SKM-1 treated with dmso at 0.1 percent for 144 hours (cell line): ENCODE measurements at regions not wholly inside any gene's neighbourhood (a gene's known extent, or its start where the extent isn't known, plus 50 kb on each side); places are given as distances from the start of the nearest gene placed in this dataset.
"Not testable (repeated sequence)": the region's sequence is repeated elsewhere in the genome, so short reads cannot be mapped to it uniquely, and the experiment has no call there.

ENCODE experiments used
- DNase-seq: peaks from one replicate; lab custom pipeline; 2025; ENCODE audit not compliant: unreplicated experiment; lab: John Stamatoyannopoulos, UW

DNA sequence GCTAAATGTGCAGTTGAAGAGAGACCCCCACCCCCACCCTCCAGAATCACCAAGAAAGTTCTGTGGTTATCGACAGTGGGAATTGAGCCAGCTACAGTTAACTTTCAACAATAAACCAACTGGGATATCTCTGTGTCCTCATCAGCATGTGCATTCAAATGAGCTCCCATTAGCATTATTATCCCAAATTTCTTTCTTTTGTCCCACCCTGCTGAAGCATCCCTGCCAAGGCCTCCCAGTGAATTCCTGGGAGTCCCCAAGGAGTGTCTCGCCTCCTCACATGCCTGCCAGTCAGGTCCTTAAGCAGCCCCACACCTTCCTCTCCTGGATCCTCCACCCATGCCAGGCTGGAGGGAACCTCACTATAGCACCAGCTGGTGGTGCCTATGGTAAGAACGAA, 422.1 kb upstream of the HNRNPA3 start:
- DNase-seq, result no peak

DNA sequence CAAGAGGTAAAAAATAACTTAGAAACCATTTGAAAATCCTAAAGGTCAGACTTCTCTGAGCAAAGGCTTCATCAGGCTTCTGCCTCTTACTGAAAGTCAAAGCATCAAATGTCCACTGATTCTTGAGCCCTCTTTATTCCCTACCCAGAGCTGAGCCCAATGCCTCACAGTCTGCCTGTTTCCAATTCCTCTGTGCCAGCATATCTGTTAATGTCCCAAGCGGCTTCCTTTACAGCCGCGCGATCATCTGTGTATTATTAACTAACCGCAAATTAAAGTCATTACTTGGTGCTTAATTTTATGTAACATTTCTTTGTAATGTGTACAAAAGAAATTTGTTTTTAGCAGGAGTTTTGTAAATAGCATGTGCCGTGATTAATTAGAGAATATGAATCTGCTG, 418.8 kb upstream of the HNRNPA3 start:
- no peak for DNase-seq

DNA sequence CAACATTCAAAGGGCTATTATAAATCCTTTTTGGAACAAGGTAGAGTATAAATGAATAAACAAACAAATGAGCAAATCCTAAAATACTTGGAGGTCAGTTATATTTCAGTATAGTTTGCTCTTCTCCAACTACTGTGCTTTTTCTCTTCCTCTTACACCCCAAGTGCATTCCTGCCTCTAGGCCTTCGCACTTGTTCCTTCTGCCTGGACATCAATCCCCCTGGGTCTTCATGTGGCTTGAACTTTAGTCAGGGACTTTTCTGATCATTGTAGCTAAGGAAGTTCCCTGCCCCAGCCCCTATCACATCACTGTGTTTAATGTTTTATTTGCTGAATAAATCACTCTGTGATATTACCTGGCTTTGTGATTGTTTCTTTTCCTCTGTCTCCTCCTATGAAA, 418.2 kb upstream of the HNRNPA3 start:
- DNase-seq, result no peak

DNA sequence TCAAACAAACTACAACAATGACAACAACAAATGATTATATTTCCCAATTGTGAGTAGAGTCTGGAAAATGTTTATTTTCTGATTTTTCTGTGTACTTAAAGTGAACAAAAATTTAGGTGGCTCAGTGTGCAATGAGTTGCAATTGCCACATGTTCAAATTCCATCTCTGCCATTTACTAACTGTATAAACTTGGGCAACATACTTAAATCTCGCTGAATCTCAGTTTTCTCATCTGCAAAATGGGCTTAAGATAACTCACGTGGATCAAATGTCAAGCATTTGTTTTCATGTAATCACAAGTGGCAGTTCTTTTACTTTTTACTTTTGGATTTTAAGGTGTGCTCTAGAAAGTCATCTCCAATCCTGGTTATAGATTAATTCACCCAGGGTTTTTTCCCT, 416.8 kb upstream of the HNRNPA3 start:
- no peak for DNase-seq

DNA sequence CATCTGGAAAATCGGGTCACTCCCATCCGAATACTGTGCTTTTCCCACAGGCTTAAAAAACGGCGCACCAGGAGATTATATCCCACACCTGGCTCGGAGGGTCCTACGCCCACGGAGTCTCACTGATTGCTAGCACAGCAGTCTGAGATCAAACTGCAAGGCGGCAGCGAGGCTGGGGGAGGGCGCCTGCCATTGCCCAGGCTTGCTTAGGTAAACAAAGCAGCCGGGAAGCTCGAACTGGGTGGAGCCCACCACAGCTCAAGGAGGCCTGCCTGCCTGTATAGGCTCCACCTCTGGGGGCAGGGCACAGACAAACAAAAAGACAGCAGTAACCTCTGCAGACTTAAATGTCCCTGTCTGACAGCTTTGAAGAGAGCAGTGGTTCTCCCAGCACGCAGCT, 415.9 kb upstream of the HNRNPA3 start:
- not testable (repeated sequence) for DNase-seq

DNA sequence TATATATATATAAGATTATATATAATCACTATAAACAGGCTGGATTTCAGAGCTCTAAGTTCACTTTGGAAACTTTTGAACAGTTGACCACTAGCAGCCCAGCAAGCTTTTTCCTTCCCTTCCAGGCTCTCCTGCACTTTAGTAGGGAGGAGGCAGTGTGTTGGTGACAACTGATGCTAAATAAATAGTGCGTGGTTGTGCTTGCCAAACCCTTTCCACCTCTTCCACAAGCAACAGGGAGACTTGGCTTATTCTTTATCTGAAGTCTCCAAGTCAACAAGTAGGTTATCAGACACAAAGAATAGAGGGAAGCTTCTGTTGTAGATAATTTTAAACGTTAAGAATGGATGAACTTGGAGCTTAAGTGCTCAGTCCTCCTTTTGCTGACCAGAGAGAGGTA, 408.2 kb upstream of the HNRNPA3 start:
- DNase-seq, result no peak

DNA sequence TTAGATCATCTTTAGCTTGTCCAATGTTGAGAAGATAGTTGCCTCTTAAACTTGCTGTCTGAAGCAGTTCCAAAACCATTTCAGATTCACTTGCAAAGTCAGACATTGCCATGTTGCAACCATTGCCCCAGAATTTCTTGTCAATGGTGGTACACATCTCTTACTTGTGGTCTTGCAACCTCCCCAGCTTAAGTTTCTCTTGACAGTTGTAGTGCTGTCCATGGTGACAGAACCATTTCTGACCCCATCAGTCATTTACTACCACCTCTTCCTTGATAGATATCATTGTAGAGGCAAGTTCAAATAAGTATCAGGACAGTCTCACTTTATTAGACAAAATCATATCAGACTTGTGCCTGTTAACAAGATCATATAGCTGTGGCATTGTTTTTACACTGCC, 407.2 kb upstream of the HNRNPA3 start:
- no peak for DNase-seq

DNA sequence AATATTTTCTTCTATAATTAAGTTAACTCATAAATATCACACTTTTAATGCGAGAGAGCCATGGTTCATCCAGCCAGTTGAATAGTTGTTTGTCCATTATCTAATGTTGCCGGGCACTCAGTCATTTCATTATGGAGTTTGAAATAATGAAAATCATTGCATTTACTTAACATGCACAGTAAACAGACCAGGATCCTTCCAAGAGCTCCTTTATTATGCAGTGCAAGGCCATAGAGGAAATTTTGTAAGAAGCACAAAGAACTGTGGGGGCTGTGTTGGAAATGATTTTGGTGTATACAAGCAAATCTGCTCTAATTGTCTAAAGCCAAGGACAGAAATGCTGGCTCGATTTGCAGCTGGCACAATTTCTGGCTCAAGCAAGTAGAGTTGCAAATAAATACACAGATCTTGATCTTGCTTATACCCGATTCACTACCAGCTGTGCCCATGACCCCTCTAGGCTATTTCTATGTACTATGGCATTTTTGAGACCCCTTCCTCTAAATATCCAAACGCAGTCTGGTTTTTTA, 400.3 kb upstream of the HNRNPA3 start:
- no peak for DNase-seq

DNA sequence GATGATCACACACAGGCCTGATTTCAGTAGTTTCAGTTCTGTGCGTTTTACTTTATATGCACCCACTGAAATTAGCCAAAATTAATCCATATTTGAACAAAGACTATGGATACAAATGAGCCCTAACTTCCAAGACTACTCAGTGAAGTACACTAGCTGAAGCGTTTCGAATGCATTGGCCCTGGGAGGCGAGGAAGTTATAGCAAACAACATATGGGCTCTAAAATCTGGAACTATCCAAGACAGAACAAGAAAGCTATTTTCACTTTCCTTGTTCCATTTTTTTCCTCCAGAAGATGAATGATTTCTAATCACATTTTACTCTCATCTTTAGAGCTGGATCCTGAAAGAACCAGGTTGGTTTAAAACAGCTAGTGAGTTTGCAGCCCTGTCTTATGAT, 399.4 kb upstream of the HNRNPA3 start:
- no peak for DNase-seq

DNA sequence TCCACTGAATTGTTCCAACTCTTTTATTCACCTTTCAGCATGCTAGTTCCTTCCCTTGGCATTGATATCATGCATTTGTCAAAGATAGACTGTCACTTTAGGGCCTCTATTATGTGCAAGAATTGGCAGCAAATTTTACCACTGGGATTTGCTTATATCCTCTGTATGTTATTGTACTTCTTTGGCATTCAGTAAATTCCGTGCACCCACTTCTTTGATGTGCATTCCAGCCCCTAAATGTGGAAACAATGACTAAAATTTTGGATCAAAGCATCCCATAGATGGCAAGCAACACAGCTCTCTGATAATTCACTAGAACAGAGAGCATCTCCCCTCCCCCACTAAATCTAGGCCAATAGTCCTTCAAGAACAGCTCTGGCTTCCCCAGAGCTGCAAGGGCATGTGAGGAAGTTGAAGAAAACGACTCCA, 399.0 kb upstream of the HNRNPA3 start:
- no peak for DNase-seq

DNA sequence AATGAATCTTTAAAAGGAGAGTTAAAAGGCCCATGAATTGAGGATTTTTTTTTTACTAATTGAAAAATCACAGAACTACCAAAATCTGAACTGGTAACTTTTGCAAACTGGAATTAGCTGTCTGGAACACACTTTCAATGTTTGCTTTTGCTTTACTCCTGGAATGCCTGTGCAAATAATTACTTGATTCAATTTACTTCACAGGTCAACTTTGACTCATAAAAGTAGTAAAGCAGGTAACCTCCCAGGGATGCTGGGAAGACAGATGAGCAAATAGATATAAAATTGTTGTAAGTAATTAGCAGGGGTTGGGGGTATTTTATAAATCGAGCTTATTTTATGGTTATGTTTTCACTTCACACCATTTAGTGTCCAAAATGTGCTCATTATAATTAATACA, 398.3 kb upstream of the HNRNPA3 start:
- no peak for DNase-seq

DNA sequence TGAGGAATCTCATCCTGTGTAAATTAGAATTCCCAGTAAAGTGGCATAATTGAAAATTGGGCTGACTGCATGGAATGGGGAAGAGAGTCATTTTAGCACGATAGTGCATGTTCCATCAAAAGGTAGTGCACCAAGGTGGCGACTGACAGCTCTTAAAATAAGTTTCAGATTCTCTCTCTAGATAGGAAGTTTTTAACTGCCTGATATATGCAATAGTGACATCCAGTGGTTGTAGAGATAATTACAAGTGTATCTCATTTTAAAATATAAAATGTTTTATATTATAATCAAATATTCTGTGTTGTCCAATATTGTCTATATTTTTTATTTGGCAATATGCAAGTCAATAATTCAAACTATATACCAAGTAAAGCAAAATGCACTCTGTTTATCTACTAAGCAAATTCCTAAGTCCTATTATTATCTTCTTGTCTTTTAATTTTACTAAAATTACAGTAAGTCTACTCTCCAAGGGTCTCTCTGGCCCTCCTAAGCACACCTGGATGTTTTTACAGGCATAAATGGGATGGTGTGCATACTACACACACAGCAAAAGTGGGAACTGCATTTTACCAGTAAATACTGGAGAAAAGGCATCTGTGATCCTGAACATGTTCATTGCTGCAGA, 397.7 kb upstream of the HNRNPA3 start:
- peak; percentile 29 for DNase-seq

DNA sequence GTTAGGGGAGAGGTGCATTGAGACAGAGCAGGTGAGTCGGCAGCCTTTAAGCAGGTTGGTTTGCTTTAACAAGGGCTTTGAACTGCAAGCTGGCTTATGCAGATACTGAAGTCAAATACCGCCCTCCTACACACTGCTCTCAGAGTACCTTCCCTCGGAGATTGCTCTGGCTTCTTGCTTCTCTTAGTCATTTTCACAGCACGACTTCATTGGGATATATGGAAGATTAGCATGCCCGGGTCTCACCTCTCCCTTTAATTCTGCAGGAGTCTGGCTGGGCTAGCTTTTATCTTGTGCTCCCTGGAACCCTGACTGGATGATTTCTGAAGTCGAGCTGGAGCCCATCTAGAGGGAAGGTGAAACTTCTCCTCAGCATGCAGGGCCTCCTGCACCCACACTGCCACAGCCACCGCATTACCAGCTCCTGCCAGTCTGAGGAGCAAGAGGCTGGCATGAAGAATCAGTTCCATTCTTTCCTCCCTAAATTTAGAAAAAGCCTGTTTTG, 395.5 kb upstream of the HNRNPA3 start:
- no peak for DNase-seq

DNA sequence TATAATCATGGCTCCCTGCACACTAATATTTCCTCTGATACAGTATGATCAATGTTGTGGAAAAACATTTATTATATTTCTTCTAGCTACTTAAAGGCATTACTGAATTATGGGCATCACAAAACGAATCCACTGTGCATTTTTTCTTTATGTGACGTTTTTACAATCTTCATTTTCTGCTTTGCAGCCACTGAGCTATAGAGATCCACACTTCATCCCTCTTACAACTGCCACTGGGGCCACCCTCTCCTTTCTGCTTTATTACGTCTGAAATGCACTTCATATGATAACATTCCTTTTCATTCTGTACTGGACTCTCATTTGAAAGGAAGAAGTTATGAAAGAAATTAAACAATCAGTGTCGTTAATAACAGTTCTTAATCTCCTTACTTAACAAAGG, 394.5 kb upstream of the HNRNPA3 start:
- no peak for DNase-seq

DNA sequence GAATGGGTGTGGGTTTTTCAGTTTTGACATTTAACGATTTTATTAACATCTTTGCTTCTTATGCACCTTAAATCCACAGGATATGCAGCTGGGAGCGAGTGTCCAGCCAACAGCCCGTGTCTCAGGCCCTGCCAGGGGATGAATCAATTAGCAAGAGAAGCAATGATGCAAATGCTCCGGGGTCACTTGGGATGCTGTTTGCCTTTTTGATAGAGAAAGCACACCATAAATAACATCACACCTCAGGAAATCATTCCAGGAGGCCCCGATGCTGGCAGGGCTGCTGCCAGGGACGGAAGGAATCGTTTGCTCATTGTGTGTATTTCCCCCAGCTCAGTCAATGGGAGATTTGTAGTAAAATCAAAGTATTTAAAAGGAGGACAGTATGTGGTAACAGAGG, 394.0 kb upstream of the HNRNPA3 start:
- no peak for DNase-seq

DNA sequence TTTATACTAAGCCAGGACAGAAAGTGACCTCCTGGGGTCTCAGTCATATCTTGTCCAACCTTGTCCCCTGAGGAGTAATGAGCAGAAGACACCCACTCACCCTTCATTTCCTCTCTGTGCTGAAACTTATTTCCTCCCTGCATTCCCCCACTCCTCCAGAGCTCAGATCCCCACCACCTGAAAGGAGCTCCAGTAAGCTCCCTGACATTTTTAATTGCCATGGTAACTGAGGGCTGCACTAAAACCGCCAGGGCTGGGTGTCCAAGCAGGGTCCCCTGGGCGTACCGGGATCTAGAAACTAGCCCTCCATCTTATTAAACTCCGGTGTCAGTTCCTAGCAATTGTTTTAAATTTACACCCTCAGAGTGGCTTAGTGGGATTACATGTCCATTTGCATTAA, 393.3 kb upstream of the HNRNPA3 start:
- DNase-seq, result no peak

DNA sequence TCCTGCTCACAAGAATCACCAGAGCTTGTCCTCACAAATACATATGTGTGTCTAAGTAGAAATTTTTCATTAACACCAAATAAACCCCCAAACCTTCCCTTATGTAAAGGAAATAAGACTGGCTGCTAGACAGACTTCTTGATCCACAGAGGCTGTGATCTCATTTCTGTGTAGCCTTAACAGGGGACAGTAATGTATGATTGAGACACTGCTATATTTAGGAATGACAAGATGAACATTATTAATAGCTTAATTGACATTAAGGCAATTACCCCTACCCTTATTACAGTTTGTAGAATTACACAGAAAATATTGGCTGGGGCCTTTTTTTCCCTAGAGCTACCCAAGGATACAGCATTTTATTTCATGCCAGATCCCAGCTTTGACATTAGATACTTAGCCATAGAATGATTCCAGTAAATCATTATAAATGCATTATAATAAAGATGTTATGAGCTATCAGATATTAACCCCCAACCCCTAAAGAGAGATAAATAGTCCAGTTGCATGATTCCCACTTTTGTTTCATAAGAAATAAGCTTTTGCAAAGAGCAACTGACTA, 392.1 kb upstream of the HNRNPA3 start:
- DNase-seq, result no peak

DNA sequence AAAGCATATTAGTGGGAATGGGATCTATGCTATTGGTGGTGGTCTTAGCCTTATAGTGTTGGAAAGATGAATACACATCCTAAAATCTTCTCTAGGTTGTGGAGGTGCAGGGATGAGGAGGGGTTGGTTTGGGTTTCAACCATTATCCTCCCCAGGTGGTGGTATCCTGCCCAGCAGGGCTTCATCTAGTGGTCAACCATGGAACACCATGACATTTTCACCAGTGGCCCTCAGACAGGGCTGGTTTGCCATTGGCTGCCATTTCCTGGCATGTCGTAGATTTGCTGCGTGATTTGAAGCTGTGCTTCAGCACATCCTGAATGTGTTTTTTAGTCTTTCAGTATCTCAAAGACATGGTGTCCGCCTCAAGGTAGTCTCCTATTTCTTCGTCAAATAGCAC, 391.2 kb upstream of the HNRNPA3 start:
- DNase-seq, result no peak

DNA sequence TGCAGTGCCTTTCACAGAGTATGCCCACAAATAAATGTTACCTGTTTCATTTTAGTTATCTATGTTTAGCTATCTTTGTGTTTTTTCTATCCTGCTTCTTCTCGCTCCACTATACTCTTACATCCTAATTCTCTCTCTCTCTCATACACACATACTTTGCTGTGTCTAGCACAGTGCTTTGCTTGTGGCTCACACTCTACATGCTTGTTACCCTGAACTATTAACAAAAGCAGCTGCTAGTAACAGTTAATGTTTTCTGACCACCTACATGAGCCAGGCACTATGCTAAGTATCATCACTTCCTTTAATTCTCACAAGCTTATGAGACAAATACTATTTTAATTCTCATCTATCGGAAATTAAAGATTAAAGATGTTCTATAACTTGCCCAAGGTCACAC, 390.5 kb upstream of the HNRNPA3 start:
- DNase-seq, result no peak

DNA sequence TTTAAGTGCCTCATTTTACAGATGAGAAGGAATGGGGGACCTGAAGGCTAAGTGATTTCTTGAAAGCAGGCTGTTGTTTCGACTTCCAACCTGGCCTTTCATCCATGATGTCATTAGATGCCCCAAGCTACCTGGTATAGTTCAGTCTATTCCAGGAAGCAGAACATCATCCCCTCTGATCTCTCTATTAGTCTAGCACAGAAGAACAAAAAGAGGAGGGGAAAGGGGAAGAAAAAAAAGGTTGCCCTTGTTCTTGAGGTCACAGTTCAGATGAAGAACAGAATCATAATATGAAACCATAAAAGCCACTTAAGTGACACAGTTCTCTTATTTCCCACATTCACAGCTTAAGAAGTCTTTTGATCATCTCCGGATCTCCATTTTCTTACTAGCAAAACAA, 386.2 kb upstream of the HNRNPA3 start:
- DNase-seq, result no peak

DNA sequence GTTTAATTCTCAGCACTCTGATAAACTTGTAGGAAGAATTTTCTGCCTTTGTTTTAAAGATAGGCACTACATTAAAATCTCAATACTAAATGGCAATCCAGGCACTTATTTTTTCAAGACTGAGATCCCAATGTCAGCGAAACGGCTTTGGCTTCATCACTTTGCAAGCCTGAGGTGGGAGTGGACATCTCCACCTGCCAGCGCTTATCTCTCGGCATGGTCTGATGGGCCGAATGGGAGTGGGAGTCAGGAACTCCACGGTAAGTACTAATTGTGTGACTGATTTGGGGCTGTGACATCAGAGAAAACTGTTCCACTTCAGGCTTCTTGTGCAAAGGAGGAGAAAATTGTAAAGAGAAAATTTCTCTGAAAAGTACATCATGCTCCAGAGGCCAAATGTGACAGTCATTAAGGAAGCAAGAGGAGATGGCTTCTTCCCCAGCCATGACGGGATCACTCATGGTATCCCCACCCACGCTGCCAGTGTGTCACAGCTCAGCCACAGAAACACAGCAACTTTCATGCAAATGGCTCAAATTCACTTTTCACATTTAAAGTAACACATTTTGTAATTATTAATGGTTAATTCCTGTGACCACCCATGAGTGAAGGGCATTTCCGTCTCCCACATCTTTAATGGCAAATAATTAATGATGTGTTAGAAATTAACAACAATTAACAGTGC, 385.5 kb upstream of the HNRNPA3 start:
- DNase-seq, result no peak

DNA sequence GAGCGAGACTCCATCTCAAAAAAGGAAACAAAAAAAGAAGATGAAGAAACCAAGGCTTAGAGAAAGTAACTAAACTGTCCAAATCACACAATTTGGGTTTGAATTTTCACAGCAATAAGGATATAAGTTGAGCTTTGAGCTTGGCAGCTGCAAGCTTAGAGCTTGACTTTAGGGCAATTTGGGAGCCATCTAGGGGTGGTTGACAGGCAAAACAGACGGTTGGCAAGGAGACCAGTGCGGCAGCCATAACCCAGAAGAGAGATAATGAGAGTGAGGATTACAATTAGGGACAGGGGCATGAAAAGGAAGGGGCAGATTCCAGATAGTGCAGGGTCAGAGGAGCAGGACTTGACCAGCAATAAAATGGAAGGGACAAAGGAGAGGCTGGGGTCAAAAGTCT, 382.2 kb upstream of the HNRNPA3 start:
- DNase-seq, result peak; percentile 17
